GM12892 (cell line): ENCODE measurements at regions not wholly inside any gene's neighbourhood (a gene's known extent, or its start where the extent isn't known, plus 50 kb on each side); places are given as distances from the start of the nearest gene placed in this dataset.

Source experiments
- POLR2A ChIP-seq: IDR thresholded peaks from 2 replicates; pipeline ENCODE4 v1.6.1; 2011; ENCODE audit warnings: low read depth, low read length, control low read depth
- TAF1 ChIP-seq: IDR thresholded peaks from 2 replicates; pipeline ENCODE4 v1.6.1; 2011; ENCODE audit warnings: low read depth, mild to moderate bottlenecking, control low read depth, low read length, borderline replicate concordance

DNA sequence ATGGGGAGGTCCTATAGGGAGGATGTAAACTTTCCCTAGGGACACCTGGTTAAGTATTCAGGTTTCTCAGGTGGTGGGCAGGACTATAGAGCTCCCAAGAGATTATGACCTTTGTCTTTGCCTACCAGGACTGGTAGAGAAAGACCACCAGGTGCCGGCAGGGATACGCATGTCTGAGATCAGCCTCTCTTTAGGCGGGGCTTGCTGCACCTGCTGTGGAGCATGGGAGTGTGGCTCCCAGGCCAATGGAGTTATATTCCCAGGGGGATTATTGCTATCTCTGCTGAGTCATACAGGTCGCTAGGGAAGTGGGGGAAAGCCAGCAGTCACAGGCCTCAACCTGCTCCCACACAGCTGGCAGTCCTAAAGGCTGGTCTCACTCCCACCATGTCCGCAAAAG, 280.5 kb upstream of the MMS22L start:
- TF ChIP-seq TAF1 (no peak), POLR2A (no peak)
